COR-L47 (cell line): ENCODE measurements at regions not wholly inside any gene's neighbourhood (a gene's known extent, or its start where the extent isn't known, plus 50 kb on each side); places are given as distances from the start of the nearest gene placed in this dataset.

Source experiments
- DNase-seq: peaks from one replicate; lab custom pipeline; 2025; lab: John Stamatoyannopoulos, UW

DNA sequence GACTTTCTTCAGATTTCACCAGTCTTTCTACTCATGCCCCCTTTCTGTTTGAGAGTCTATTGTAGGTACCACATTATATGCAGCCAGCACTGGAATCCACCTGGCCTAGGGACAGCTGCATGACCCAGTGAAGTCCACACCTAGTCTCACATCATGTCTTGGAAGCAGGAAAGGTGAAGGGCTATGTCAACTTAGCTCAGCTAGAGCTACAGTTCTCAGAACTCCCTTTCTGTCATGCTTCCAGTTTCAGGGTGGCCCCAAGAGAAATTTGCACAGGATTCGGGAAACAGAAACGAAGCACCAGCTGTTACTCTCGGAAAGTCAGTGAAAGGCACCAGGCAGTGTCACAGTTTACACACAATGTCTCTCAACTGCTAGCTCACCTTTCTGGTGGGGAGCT lies 51.6 kb upstream of the NLRP1 start:
- no peak for DNase-seq

DNA sequence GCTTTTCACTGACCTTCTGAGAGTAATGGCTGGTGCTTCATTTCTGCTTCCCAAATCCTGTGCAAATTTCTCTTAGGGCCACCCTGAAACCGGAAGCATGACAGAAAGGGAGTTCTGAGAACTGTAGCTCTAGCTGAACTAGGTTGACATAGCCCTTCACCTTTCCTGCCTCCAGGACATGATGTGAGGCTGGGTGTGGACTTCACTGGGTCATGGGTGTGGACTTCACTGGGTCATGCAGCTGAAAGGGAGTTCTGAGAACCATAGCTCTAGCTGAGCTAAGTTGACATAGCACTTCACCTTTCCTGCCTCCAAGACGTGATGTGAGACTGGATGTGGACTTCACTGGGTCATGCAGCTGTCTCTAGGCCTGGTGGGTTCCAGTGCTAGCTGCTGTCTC lies 54.3 kb upstream of the NLRP1 start:
- no peak for DNase-seq

DNA sequence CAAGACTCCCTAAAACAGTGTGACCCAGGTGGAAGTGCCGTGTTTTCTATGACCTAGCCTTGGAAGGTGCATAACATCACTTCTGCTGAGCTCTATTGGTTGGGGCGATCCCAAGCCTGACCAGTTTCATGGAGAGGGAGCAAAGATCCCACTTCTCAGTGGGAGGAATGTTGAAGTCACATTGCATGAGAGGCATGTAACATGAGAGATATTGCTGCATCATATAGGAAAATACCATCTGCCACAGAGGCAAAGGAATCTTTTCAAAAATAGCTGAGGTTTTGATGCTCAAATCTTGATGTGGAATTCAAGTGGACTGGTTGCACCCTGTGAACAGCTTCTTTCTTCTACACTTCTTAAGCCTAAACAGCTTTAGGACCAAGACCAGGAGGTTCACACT lies 56.4 kb upstream of the NLRP1 start:
- no peak for DNase-seq

DNA sequence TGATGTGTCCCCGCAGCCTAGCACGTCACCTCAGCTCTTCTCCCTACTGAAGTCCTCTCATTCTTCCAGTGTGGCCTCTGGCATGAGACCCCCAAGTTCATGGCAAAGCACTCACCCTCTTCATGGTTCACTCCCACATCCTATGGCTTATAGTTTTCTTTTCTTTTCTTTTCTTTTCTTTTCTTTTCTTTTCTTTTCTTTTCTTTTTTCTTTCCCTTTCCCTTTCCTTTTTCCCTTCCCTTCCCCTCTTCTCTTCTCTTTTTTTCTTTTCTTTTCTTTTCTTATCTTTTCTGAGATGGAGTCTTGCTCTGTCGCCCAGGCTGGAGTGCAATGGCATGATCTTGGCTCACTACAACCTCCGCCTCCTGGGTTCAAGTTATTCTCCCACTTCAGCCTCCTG lies 58.4 kb upstream of the NLRP1 start:
- DNase-seq, result no peak

DNA sequence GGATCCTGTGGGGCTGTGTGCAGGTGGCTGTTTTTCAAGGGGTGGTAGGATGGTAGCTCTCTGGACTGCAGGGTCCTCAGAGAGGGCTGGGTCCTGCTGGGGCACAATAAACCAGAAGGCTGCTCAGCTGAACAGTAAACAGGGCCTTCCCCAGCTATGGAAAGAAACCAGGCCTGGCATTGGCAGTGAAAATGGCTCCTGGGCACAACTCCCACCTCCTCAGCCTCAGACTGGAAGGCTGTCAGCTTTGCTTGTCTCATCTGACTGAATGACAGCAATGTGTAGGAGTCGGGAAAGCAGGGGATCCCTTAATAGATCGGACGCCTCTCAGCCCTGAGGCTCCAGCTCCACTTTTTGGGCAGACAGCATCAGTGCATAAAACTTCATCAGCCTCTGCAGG lies 59.8 kb upstream of the NLRP1 start:
- no peak for DNase-seq

DNA sequence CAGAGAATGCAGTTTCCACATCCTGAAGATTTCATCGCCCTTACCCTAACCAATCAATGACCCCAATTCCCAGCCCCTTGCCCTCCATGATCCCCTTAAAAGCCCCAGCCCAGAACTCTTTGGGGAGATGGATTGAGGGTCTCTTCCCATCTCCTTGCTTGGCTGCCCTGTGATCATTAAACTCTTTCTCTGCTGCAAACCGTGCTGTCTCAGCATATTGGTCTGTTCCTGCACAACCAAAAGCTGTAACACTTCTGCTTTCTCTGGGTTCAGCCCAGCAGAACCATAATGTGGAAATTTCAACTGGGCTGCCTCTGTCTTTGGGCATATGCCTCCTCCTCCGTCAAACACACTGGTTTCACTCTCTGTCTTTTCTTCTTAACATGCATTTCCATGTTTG lies 67.0 kb upstream of the NLRP1 start:
- DNase-seq, result no peak

DNA sequence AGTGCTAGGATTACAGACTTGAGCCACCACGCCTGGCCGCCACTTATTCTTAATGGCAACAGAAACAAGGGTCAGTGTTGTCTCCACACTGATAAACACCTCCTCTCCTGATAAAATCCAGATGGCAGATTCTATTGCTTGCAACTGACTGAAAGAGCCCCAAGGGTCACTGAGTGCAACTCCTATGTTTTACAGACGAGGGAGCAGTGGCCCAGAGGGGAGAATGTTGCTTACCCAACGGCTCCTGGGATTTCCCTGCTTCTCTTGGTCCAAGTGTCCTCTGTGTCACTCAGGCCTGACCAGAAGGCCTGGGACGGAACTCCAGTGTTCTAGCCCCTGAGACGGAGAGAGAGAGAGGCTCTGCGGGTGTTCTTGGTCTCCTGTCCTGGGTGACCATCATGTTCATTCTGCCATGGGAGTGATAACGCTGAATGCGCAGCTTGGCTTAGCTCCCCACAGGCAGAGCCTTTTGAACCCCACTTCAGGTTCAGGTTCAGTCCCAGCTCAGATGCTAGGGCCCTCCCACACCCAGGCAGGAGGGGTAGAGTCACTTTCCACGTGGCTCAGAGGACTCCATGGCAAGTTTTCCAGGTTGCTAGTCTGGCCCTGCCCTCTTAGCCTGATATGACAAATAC lies 77.3 kb upstream of the NLRP1 start:
- no peak for DNase-seq

DNA sequence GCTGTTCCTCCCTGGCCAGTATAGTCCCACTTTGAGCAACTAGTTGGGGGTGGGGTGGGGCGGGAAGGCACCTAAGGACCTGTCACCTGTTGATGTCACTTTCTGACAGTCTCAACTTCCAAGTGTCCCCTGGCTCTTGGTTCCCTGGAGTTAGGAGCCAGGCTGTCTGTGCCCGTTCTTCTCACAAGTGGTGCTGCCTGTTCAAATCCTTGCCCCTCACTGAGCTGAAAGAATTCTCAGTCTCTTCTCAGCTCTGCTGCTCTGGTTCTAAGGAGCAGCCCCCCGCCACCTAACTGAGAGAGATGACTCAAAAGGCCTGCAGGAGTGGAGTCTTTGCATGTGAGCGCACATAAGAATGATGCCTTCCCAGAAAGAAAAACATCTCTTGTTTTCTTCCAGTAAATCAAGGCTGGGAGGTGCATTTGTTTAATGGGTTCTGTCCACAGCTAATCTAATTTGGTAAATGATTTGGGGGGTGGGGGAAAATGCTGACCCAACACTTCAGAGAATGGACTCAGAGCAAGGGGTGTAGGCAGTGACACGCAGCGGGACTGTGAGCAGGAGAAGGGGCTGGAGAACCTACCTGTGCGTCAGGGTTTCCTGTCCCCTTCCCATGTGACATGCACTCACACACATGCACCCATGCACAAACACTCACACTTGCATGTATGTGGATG lies 78.2 kb upstream of the NLRP1 start:
- DNase-seq, result no peak

DNA sequence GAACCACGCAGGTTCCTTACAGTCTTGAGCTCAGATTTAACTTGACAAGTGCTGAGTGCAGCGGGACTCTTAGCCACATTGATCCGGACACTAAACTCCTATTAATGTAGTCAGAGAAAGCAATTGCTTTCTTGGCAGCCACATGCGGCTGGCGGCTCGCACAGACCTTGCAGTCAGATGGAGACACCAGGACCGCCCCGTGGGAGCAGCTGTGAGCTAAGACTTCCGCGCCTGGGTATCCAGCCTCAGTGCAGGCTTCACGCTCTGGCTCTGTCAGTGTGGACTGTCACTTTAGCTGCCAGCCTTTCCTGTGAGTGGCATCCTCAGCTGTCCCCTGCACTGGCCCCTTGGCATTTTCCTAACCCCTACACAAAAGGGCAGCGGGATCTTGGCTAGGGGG lies 80.9 kb upstream of the NLRP1 start:
- DNase-seq, result no peak

DNA sequence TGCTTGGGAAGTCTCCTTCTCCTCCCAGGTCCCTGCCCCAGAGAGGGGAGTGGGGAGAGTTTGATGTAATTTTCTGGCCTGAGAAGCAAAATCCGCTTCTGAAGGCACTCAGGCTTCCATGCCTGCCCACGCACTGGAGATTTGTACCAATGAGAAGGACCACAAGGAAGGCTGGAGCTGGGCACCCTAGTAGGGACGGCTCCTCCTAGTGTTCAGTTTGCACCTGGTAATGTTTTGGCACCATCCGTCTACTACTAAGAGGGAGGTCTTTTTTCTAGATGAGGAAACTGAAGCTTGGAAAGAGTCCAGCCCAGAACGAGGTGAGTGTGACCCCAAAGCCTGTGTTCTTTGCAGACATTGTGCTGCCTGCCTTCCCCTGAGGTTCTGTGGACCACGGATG lies 83.6 kb upstream of the NLRP1 start:
- no peak for DNase-seq

DNA sequence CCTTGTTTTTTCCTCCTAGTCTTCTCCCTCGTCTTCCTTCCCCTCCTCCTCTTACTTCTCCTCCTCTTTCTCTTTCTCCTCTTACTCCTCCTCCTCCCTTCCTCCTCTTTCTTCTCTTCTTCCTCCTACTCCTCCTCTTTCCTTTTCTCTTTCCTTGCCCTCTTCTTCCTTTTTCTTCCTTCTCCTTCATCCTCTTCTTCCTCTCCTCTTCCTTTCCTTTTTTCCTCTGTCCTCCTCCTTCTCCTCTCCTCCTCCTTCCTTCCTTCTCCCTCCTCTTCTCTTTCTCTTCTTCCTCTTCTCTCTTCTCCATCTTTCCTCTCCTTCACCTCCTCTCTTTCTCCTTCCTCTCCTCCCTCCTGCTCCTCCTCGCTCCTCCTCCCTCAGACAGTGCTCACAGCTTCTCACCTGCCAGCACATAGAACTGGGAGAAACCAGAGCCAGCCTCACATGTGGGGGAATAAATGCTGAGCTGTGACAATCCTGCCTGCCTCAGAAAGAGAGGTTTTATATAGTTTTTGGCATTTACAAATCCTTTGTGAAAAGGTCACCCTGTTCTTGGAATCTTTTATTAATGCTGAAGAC lies 84.3 kb upstream of the NLRP1 start:
- no peak for DNase-seq

DNA sequence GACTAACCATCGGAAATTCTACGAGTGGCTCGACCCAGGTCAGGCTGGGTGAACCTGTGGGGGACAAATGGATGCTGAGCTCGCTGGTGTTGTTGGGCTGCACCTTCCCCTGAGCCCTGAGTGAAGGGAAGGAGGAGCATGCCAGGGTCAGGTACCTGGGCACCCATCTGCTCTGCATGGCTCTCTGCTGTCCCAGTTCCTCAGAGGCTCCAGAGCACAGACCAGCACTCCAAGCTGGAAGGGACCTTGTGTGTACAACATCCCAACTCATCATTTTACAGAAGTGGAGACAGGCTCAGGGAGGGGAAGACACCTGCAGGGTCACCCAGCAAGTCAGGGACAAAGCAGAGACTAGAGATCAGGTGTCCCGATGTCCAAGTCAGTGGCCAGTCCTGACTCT lies 84.9 kb upstream of the NLRP1 start:
- DNase-seq, result no peak

DNA sequence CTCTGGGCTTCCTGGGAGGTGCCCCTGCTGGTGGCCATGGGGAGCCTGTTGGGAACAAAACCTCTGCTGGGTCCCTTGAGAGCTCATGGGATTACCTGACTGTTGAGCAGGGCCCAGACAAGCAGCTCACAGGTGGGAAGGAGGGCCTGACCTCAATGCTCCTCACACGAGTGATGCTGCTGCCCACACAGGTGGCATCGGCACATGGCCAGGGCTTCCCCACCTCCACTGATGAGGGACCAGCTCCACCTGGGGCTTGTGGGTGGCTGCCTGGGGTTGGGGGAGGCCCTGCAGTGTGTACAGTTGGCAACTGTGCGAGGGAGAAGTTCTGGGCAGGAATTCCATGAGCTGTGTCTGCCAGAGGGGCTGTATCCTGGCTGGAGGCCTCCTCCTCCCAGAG lies 87.8 kb upstream of the NLRP1 start:
- DNase-seq, result no peak

DNA sequence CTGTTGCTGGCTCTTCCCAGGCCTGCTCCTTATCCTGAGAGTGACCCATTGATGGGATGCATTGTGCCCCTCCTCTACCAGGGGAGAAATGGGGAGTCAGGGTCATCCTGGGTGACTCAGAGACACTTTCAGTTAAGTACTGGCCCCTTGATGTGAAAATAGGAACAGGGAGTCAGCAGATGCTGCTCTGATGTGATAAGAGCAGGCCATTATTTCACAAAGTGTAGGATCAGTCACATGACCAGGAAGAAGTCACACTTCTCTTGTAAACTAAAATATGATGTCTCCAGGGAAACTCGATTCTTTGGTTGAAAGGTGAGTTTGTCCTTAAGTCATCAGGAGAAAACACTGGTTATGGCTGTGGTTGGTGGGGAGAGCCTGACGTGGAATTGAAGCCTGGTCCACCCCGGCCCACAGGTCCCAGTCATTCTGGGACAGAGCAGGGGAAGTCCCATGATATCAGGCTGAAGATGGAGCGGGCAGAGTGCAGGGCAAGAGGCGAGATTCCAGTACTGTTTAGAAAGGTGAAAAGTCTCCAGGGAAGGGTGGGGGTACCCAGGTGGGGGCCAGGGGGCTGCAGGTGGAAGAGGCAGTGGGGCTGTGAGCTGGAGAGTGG lies 88.6 kb upstream of the NLRP1 start:
- DNase-seq, result no peak

DNA sequence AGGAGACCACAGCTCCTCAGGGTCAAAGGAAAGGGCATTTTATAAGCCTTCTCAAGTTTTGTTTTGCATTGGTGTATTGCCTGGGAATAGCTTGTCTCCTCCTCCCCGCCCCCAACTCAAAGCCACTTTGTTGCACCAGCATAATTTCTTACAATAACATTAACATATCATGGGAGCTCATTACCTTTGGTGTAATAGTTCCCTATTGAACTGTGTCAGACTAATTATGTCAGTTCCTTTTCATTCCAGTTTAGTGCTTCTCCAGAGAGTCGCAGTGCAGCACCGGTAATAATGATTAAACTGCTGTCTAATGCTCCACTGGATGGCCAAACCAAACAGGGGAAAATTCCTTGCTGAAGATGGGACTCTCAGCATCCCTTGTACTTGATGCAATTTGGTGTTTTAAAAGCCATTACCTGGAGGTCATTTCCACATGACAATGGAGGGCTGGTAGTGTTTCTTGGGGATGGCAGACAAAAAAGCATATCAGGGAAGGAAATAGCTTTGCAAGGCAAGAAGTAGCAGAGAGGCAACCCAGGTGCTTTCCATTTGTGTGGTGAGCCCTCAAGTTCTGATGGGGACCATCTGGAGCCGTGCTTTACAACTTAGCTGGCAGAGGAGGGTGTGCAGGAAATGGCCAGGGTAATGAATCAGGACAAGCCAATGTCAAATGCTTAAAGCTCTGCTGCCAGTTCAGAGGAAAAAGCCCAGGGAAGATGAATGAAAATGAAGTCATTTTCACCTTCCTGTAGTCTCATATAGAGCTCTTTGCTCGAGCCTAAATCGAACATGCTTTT lies 91.5 kb upstream of the NLRP1 start:
- DNase-seq, result no peak

DNA sequence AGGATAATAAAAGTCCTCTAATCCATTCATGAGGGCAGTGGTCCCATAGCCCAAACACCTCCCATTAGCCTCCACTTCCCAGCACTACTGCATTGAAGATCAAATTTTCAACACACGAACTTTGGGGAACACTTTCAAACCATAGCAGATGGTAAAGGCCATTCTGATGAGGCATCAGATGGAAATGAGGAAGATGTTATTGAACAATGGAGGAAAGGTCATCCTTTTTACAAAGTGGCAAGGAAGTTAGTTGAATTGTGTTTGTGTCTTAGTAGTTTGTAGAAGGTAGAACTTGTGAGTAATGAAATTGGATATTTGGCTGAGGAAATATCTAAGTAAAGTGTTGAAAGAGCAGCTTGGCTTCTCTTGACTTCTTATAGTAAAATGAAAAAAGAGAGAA lies 93.3 kb upstream of the NLRP1 start:
- no peak for DNase-seq

DNA sequence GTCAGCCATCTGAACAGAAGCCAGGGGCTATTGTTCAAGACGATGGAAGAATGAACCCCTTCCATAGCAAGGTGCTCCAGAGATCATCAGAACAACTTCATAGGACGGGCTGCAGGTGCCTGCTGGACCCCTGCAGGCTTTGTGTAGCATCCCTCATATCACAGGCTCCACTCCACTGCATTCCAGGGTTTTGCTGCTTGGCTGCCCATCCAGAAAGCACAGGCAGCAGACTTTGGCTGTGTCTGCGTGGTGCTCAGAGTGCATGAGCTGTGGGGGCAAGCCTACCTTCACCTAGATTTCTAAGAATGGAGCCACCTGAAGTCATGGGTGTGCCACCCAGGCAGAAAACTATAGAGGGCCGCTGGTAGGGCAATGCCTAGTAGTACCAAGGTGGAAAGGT lies 93.9 kb upstream of the NLRP1 start:
- no peak for DNase-seq

DNA sequence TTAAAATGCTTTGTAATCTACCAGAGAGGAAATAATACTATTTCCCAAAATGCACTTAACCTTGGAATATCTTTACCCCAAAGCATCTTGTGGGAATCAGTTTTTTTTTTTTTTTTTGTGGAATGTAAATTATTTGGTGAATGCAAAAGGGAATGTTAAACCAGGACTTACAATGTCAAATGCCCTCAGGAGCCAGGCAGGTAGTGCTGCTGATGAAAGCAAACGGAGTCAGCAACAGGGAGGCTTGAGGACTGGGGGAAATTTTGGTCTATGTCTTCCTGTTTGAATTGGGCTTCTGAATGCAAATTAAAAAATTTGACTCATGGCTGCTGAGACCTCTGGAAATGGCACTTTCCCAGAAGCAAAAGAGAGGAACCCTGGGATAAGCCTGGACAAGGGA lies 96.5 kb upstream of the NLRP1 start:
- DNase-seq, result no peak

DNA sequence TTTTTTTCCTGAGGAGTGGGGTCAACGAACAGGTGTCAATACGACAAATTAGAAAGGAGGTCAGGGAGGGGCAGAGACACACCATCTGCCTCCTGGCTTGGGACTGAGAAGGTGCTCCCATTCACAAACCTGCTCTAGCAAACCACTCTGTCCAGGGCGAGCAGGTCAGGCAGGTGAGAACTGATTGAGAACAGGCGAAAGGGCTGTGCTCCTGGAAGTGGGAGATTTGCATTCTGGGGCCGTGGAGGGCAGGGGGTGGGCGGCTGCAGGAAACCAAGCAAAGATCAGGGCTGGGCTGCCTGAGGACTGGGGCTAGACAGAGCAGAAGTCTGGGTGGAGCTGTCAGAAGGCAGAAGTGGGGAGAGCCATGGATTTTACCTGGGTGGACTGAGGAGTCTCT lies 98.9 kb upstream of the NLRP1 start:
- no peak for DNase-seq

DNA sequence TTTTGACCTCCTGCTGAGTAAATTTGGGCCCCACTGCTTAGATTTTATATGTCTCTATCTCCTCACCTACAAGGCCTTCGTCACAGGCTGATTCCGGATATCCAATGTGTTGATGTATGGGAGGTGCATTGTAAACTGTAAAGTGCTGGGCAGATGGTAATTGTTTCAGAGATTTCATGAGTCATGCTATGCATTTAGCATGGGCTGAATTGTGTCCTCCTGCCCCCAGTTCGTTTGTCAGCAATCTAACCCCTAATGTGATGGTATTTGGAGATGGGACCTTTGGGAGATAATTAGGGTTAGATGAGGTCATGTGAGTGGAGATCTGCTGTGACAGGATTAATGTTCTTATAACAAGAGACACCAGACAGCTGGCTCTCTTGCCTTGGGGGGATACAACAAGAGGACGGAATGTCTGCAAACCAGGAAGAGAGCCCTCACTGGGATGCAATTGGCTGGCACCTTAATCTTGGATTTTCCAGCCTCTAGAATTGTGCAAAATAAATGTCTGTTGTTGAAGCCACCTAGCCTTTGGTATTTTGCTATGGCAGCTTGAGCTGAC lies 101.8 kb upstream of the NLRP1 start:
- no peak for DNase-seq

DNA sequence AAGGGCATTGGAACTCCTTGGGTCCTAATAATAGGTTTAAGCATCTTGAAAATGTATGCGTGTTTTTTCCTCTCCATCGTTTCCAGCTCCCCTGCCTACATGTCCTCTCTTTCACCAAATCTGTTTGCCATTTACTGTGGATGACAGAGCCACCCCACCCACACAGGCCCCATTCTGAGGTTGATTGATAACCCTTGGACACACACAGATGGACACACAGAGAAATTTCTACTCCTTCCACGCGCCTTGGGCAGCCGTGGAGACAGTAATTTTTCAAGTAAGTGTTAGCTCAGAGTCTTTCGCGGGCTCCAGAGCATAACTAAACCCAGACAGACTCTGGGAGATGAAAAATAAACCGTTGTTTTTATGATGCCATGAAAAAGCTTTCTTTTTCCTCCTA lies 103.3 kb upstream of the NLRP1 start:
- no peak for DNase-seq

DNA sequence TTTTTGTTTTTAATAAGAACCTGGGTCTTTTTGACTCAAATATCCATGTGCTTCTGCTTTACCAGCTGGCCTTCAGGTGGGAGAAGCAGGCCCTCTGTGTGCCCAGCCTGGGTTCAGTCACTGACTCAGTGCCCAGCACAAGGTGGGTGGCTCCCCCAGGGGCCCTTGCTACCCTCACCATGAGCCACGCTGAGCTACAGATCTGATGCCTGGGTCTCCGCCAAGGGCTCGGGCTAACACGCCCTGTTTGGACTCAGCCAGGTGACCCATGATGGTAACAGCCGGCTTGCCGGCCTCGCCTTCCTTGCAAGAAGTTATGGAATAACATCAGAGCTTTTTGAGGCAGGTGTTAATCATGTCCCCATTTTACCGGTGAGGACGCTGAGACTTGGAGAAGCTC lies 109.5 kb upstream of the NLRP1 start:
- no peak for DNase-seq
